WTC11 (cell line): ENCODE measurements at regions not wholly inside any gene's neighbourhood (a gene's known extent, or its start where the extent isn't known, plus 50 kb on each side); places are given as distances from the start of the nearest gene placed in this dataset.

Experiments
- CTCF ChIP-seq: fragments of 200-600 bp; IDR thresholded peaks from 2 replicates; pipeline ENCODE4 v1.8.0; 2022; ENCODE audit warnings: antibody characterized with exemption
- SMAD3 ChIP-seq: sonication (generic); formaldehyde crosslinking; IDR thresholded peaks from 2 replicates; pipeline ENCODE4 v1.8.0; 2022; ENCODE audit warnings: missing genetic modification reagents, mild to moderate bottlenecking, borderline replicate concordance
- STAT6 ChIP-seq: sonication (generic); formaldehyde crosslinking; conservative IDR thresholded peaks from 2 replicates; pipeline ENCODE4 v1.8.1; 2023; ENCODE audit warnings: mild to moderate bottlenecking, low read depth, missing genetic modification reagents, moderate library complexity

GRCh38 chr3:59368900-59369675 lies 319.3 kb upstream of the CFAP20DC start:
- TF ChIP-seq STAT6 (CRISPR knock-in tag), result no peak
- no peak for TF ChIP-seq CTCF
- TF ChIP-seq SMAD3 (CRISPR knock-in tag), result no peak
